Common myeloid progenitor, CD34-positive (primary cell): ENCODE measurements at regions not wholly inside any gene's neighbourhood (a gene's known extent, or its start where the extent isn't known, plus 50 kb on each side); places are given as distances from the start of the nearest gene placed in this dataset.

Experiments
- CTCF ChIA-PET: fragments of 350-600 bp; sonication (Branson Sonifier 250); formaldehyde crosslinking; loops from one replicate; lab custom pipeline; 2021; ENCODE audit warnings: antibody characterized with exemption; lab: Charles Lee
- POLR2A ChIA-PET: fragments of 350-600 bp; sonication (Branson Sonifier 250); formaldehyde crosslinking; loops from one replicate; lab custom pipeline; 2021; ENCODE audit warnings: antibody characterized with exemption; lab: Charles Lee
- DNase-seq, 3 donors: peaks; one replicate each; pipeline versions ENCODE4 v3.0.0 to v3.0.0-alpha.2; 2013
- H3K27ac ChIP-seq, 2 experiments: 1 replicate in 1 of 2; 2 replicates in 1 of 2; pipeline ENCODE4 v1.7.0; 2013; ENCODE audit warnings: inconsistent platforms in 2 of 2, low read length in 2 of 2, mild to moderate bottlenecking in 2 of 2, low read depth in 1 of 2, moderate library complexity in 1 of 2; ENCODE audit not compliant: severe bottlenecking in 2 of 2, insufficient read depth in 1 of 2, poor library complexity in 1 of 2
- H3K27me3 ChIP-seq, 5 experiments: replicated peaks in 2 of 5; 1 replicate in 3 of 5; 2 replicates in 2 of 5; pipeline versions ENCODE4 v1.6.1 to v1.7.0; 2013; ENCODE audit warnings: low read length in 4 of 5, mild to moderate bottlenecking in 2 of 5, moderate library complexity in 2 of 5, inconsistent platforms in 1 of 5; ENCODE audit not compliant: insufficient read depth in 5 of 5, control insufficient read depth in 4 of 5
- H3K36me3 ChIP-seq, 4 experiments: 1 replicate in 2 of 4; 2 replicates in 2 of 4; pipeline versions ENCODE4 v1.6.1 to v1.7.0; 2013; ENCODE audit warnings: low read length in 3 of 4, control low read depth in 1 of 4, mild to moderate bottlenecking in 1 of 4; ENCODE audit not compliant: control insufficient read depth in 4 of 4, insufficient read depth in 4 of 4
- H3K4me1 ChIP-seq, 4 experiments: 1 replicate in 3 of 4; 2 replicates in 1 of 4; pipeline versions ENCODE4 v1.6.1 to v1.7.1; 2013; ENCODE audit warnings: low read length in 3 of 4, mild to moderate bottlenecking in 3 of 4, control low read depth in 1 of 4, inconsistent platforms in 1 of 4, moderate library complexity in 1 of 4; ENCODE audit not compliant: control insufficient read depth in 4 of 4, insufficient read depth in 4 of 4; ENCODE audit errors: control extremely low read depth in 1 of 4
- H3K4me3 ChIP-seq, 7 experiments: 1 replicate in 4 of 7; 2 replicates in 3 of 7; pipeline versions ENCODE4 v1.5.1 to v1.7.0; 2013; ENCODE audit warnings: mild to moderate bottlenecking in 7 of 7, low read length in 6 of 7, moderate library complexity in 6 of 7, inconsistent platforms in 2 of 7, low read depth in 2 of 7, control low read depth in 1 of 7; ENCODE audit not compliant: insufficient read depth in 4 of 7, control insufficient read depth in 1 of 7; ENCODE audit errors: extremely low read depth in 1 of 7
- H3K9me3 ChIP-seq, 5 experiments: 1 replicate in 4 of 5; 2 replicates in 1 of 5; pipeline versions ENCODE4 v1.6.1 to v1.7.1; 2013; ENCODE audit warnings: low read length in 4 of 5, mild to moderate bottlenecking in 2 of 5, inconsistent platforms in 1 of 5, low read depth in 1 of 5, moderate library complexity in 1 of 5; ENCODE audit not compliant: control insufficient read depth in 4 of 5, insufficient read depth in 2 of 5; ENCODE audit errors: control extremely low read depth in 1 of 5
- WGBS: methylation state at CpG from one replicate; pipeline ENCODE4 v1.1.5; 2013; ENCODE audit not compliant: insufficient coverage; 5-methylcytosine and 5-hydroxymethylcytosine counted together

DNA sequence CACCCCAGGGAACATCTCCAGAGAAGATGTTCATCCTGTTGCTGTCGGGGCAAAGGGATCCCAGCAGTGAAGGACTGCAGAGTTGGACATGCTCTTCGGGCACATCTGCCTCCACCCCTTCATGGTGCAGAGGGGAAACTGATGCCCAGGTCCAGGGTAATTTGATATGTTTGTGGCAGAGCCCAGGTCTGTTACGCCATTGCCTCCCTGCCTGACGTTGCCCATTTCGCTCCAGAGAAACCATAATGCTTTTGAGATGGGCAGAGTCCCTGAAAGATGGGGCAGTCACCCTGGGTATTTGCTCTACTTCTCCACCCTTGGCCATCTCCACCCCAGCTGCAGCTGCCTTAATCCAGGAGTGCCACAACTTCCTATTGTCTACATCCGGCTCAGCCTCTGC lies 290.4 kb upstream of the POU3F1 start:
- no peaks in the 10 kb centered on the region for H3K36me3 ChIP-seq
- no peak overlapping the region for H3K27ac ChIP-seq
- peaks cover 0 to 40% (median 3%) of the 10 kb centered on the region in 5 experiments for H3K27me3 ChIP-seq
- no peaks in the 10 kb centered on the region for H3K4me1 ChIP-seq
- no peak overlapping the region for H3K4me3 ChIP-seq
- H3K9me3 ChIP-seq, result peaks cover 0 to 2% (median 0%) of the 10 kb centered on the region in 5 experiments
- ChIA-PET CTCF (no interaction called here), POLR2A (no interaction called here)
- WGBS, result 81% methylated on average over 5 of the region's 6 CpGs
- no peak for DNase-seq

GRCh38 chr1:38336301-38336923 lies 289.8 kb upstream of the POU3F1 start:
- Histone ChIP-seq H3K4me1 (no peaks in the 10 kb centered on the region), H3K4me3 (no peak overlapping the region), H3K27ac (no peak overlapping the region), H3K27me3 (peaks cover 0 to 46% (median 3%) of the 10 kb centered on the region in 5 experiments), H3K9me3 (peaks cover 0 to 2% (median 0%) of the 10 kb centered on the region in 5 experiments), H3K36me3 (no peaks in the 10 kb centered on the region)
- no peak for DNase-seq
- ChIA-PET CTCF (no interaction called here), POLR2A (no interaction called here)
- whole genome bisulfite sequencing, result 88% methylated on average over 2 of the region's 8 CpGs

- POLR2A ChIA-PET, result no interaction called here
Measured at GRCh38 chr1:38334930-38335592, 288.5 kb upstream of the POU3F1 start.

DNA sequence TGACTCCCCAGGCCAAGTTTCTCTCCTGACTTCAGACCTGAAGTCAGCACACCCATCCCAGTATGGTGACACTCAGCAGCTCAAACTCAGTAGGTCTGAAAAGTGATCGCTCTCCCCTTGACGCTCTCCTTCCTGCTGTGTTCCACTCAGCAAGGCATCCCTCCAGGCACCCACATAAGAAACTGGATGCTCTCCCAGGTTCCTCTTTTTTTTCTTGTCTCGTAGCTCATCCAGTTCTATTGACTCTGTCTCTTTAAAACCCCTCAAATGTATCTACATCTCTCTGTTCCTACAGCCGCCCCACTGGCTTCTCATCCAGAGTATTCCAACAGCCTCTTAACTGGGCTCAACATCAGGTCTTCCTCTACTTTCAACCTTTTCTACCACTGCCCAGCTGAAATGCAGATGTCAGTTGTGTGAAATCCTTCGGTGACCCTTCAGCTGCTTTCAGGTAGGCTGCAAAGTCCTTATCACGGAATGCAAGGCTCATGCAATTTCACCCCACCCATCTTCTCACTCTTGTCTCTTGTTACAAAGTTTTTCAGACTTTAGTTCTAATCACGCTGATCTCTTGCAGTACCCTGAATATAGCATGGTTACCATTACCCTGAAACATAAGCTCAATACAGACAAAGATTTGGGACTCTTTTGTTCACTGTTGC lies 286.2 kb upstream of the POU3F1 start:
- 91% methylated on average over 7 of the region's 7 CpGs for WGBS
- H3K27ac ChIP-seq, result no peak overlapping the region
- DNase-seq, result no peak
- no peak overlapping the region for H3K4me3 ChIP-seq
- peaks cover 0 to 50% (median 6%) of the 10 kb centered on the region in 5 experiments for H3K27me3 ChIP-seq
- peaks cover 0 to 2% (median 0%) of the 10 kb centered on the region in 5 experiments for H3K9me3 ChIP-seq
- no peaks in the 10 kb centered on the region for H3K36me3 ChIP-seq
- CTCF ChIA-PET, result no interaction called here
- H3K4me1 ChIP-seq, result no peaks in the 10 kb centered on the region
- POLR2A ChIA-PET, result no interaction called here

More at GRCh38 chr1:38334930-38335592, 288.5 kb upstream of the POU3F1 start:
- peaks cover 0 to 48% (median 2%) of the 10 kb centered on the region in 5 experiments for H3K27me3 ChIP-seq
- 70% methylated on average over 5 of the region's 5 CpGs for WGBS
- no peak for DNase-seq
- no peaks in the 10 kb centered on the region for H3K36me3 ChIP-seq
- no peaks in the 10 kb centered on the region for H3K4me1 ChIP-seq
- no peak overlapping the region for H3K4me3 ChIP-seq
- CTCF ChIA-PET, result no interaction called here
- H3K27ac ChIP-seq, result no peak overlapping the region
- H3K9me3 ChIP-seq, result peaks cover 0 to 2% (median 0%) of the 10 kb centered on the region in 5 experiments

GRCh38 chr1:38331496-38332210 lies 285.1 kb upstream of the POU3F1 start:
- H3K36me3 ChIP-seq, result no peaks in the 10 kb centered on the region
- no peak for DNase-seq
- CTCF ChIA-PET, result no interaction called here
- no peaks in the 10 kb centered on the region for H3K4me1 ChIP-seq
- POLR2A ChIA-PET, result interaction anchor here (0.6 kb wide), 1 partner anchor 256 kb away, joined by 3 read pairs; no protein-coding TSS in a partner anchor
- WGBS, result 68% methylated on average over 2 of the region's 2 CpGs
- H3K27ac ChIP-seq, result no peak overlapping the region
- H3K27me3 ChIP-seq, result peaks cover 0 to 51% (median 8%) of the 10 kb centered on the region in 5 experiments
- peaks cover 0 to 2% (median 0%) of the 10 kb centered on the region in 5 experiments for H3K9me3 ChIP-seq
- H3K4me3 ChIP-seq, result no peak overlapping the region

GRCh38 chr1:38330799-38331198 lies 284.2 kb upstream of the POU3F1 start:
- CTCF ChIA-PET, result no interaction called here
- H3K9me3 ChIP-seq, result peaks cover 0 to 2% (median 0%) of the 10 kb centered on the region in 5 experiments
- POLR2A ChIA-PET, result interaction anchor here (0.6 kb wide), 1 partner anchor 257 kb away, joined by 3 read pairs; no protein-coding TSS in a partner anchor
- H3K27ac ChIP-seq, result no peak overlapping the region
- H3K27me3 ChIP-seq, result peaks cover 0 to 44% (median 8%) of the 10 kb centered on the region in 5 experiments
- no peaks in the 10 kb centered on the region for H3K36me3 ChIP-seq
- WGBS, result 83% methylated on average over 5 of the region's 5 CpGs
- DNase-seq, result no peak
- no peaks in the 10 kb centered on the region for H3K4me1 ChIP-seq
- H3K4me3 ChIP-seq, result no peak overlapping the region
